Liver (tissue), 8 donors: ENCODE measurements at regions not wholly inside any gene's neighbourhood (a gene's known extent, or its start where the extent isn't known, plus 50 kb on each side); places are given as distances from the start of the nearest gene placed in this dataset.

ENCODE experiments used
- DNase-seq: peaks from one replicate; pipeline ENCODE4 v3.0.0-alpha.2; 2017; ENCODE audit warnings: low spot score
- H3K27ac ChIP-seq, 2 donors: one replicate each; pipeline ENCODE4 v1.7.0; 2013; ENCODE audit warnings: inconsistent platforms in 2 of 2, low read length in 2 of 2, control low read depth in 1 of 2, low read depth in 1 of 2, mild to moderate bottlenecking in 1 of 2
- H3K27me3 ChIP-seq, 4 donors: one replicate each; pipeline versions ENCODE4 v1.6.1 to v1.7.0; 2013; ENCODE audit warnings: low read length in 3 of 4, inconsistent platforms in 1 of 4, mild to moderate bottlenecking in 1 of 4, moderate library complexity in 1 of 4; ENCODE audit not compliant: control insufficient read depth in 4 of 4, insufficient read depth in 4 of 4
- H3K36me3 ChIP-seq, 4 donors: one replicate each; pipeline versions ENCODE4 v1.6.1 to v1.7.0; 2013; ENCODE audit warnings: low read length in 3 of 4, mild to moderate bottlenecking in 3 of 4, low read depth in 1 of 4, moderate library complexity in 1 of 4; ENCODE audit not compliant: control insufficient read depth in 4 of 4, insufficient read depth in 3 of 4
- H3K4me1 ChIP-seq, 4 donors: one replicate each; pipeline versions ENCODE4 v1.6.1 to v1.7.0; 2013; ENCODE audit warnings: low read length in 3 of 4, mild to moderate bottlenecking in 3 of 4, moderate library complexity in 1 of 4; ENCODE audit not compliant: control insufficient read depth in 4 of 4, insufficient read depth in 4 of 4
- H3K4me3 ChIP-seq, 3 donors: one replicate each; pipeline versions ENCODE4 v1.6.1 to v1.7.0; 2013; ENCODE audit warnings: low read length in 3 of 3, control low read depth in 1 of 3, low read depth in 1 of 3, mild to moderate bottlenecking in 1 of 3
- H3K9ac ChIP-seq, 2 donors: one replicate each; pipeline ENCODE4 v1.7.0; 2013; ENCODE audit warnings: low read length in 2 of 2, mild to moderate bottlenecking in 2 of 2, moderate library complexity in 2 of 2, control low read depth in 1 of 2, low read depth in 1 of 2
- H3K9me3 ChIP-seq, 4 donors: one replicate each; pipeline versions ENCODE4 v1.6.1 to v1.7.0; 2013; ENCODE audit warnings: low read length in 3 of 4; ENCODE audit not compliant: control insufficient read depth in 4 of 4
- ATF3 ChIP-seq: IDR thresholded peaks from 2 replicates; pipeline ENCODE4 v1.6.1; 2016; ENCODE audit warnings: antibody characterized with exemption
- CTCF ChIP-seq: fragments of 150-350 bp; IDR thresholded peaks from 2 replicates; pipeline ENCODE4 v1.5.1; 2017; ENCODE audit warnings: improper control_type of control experiment, low read depth, low read length; ENCODE audit not compliant: missing input control
- EGR1 ChIP-seq, 2 donors: IDR thresholded peaks; 2 replicates each; pipeline ENCODE4 v1.6.1; 2016 to 2018; ENCODE audit warnings: antibody characterized with exemption in 2 of 2, low read depth in 2 of 2
- FOXA2 ChIP-seq: IDR thresholded peaks from 2 replicates; pipeline ENCODE4 v1.6.1; 2016; ENCODE audit warnings: antibody characterized with exemption
- GABPA ChIP-seq, 2 donors: IDR thresholded peaks in 1 of 2; conservative IDR thresholded peaks in 1 of 2; 2 replicates each; pipeline ENCODE4 v1.6.1; 2016; ENCODE audit warnings: antibody characterized with exemption in 2 of 2, mild to moderate bottlenecking in 1 of 2, moderate library complexity in 1 of 2
- HNF4A ChIP-seq, 2 donors: conservative IDR thresholded peaks; 2 replicates each; pipeline ENCODE4 v1.6.1; 2016; ENCODE audit warnings: antibody characterized with exemption in 2 of 2, mild to moderate bottlenecking in 2 of 2
- HNF4G ChIP-seq: IDR thresholded peaks from 2 replicates; pipeline ENCODE4 v1.6.1; 2016; ENCODE audit warnings: antibody characterized with exemption
- JUND ChIP-seq, 2 donors: IDR thresholded peaks; 2 replicates each; pipeline ENCODE4 v1.6.1; 2016; ENCODE audit warnings: antibody characterized with exemption in 2 of 2
- NR2F2 ChIP-seq: IDR thresholded peaks from 2 replicates; pipeline ENCODE4 v1.6.1; 2016; ENCODE audit warnings: antibody characterized with exemption
- RAD21 ChIP-seq, 2 donors: IDR thresholded peaks; 2 replicates each; pipeline ENCODE4 v1.6.1; 2016; ENCODE audit warnings: antibody characterized with exemption in 2 of 2, mild to moderate bottlenecking in 2 of 2
- RXRA ChIP-seq, 2 donors: IDR thresholded peaks; 2 replicates each; pipeline ENCODE4 v1.6.1; 2017 to 2018; ENCODE audit warnings: antibody characterized with exemption in 2 of 2, mild to moderate bottlenecking in 1 of 2
- SP1 ChIP-seq: IDR thresholded peaks from 2 replicates; pipeline ENCODE4 v1.6.1; 2018; ENCODE audit warnings: antibody characterized with exemption, mild to moderate bottlenecking
- TAF1 ChIP-seq: conservative IDR thresholded peaks from 2 replicates; pipeline ENCODE4 v1.6.1; 2016; ENCODE audit warnings: antibody characterized with exemption, mild to moderate bottlenecking
- YY1 ChIP-seq: IDR thresholded peaks from 2 replicates; pipeline ENCODE4 v1.6.1; 2016; ENCODE audit warnings: antibody characterized with exemption, mild to moderate bottlenecking
- WGBS: extraction: QIAGEN DNeasy Blood & Tissue Kit; methylation state at CpG from one replicate; pipeline ENCODE4 v1.1.7; 2013; 5-methylcytosine and 5-hydroxymethylcytosine counted together
- TF ChIP-seq, protein P1 (sequence below): IDR thresholded peaks from 2 replicates; pipeline ENCODE4 v1.6.1; 2016; ENCODE audit warnings: antibody characterized with exemption, mild to moderate bottlenecking
- TF ChIP-seq, protein P2 (sequence below): IDR thresholded peaks from 2 replicates; pipeline ENCODE4 v1.6.1; 2016; ENCODE audit warnings: antibody characterized with exemption
- donor health status: healthy.
- donor health status: healthy.
- donor health status: healthy.
- donor health status: healthy.
- donor health status: healthy.

- Histone ChIP-seq H3K27ac (no peak overlapping the region), H3K4me1 (peaks cover 0 to 8% (median 2%) of the 10 kb centered on the region in 4 donors), H3K27me3 (no peaks in the 10 kb centered on the region), H3K4me3 (no peak overlapping the region), H3K9ac (no peak overlapping the region), H3K9me3 (no peaks in the 10 kb centered on the region), H3K36me3 (no peaks in the 10 kb centered on the region)
- 80% methylated on average over 1 of the region's 1 CpG for WGBS
- TF ChIP-seq, protein P1, sequence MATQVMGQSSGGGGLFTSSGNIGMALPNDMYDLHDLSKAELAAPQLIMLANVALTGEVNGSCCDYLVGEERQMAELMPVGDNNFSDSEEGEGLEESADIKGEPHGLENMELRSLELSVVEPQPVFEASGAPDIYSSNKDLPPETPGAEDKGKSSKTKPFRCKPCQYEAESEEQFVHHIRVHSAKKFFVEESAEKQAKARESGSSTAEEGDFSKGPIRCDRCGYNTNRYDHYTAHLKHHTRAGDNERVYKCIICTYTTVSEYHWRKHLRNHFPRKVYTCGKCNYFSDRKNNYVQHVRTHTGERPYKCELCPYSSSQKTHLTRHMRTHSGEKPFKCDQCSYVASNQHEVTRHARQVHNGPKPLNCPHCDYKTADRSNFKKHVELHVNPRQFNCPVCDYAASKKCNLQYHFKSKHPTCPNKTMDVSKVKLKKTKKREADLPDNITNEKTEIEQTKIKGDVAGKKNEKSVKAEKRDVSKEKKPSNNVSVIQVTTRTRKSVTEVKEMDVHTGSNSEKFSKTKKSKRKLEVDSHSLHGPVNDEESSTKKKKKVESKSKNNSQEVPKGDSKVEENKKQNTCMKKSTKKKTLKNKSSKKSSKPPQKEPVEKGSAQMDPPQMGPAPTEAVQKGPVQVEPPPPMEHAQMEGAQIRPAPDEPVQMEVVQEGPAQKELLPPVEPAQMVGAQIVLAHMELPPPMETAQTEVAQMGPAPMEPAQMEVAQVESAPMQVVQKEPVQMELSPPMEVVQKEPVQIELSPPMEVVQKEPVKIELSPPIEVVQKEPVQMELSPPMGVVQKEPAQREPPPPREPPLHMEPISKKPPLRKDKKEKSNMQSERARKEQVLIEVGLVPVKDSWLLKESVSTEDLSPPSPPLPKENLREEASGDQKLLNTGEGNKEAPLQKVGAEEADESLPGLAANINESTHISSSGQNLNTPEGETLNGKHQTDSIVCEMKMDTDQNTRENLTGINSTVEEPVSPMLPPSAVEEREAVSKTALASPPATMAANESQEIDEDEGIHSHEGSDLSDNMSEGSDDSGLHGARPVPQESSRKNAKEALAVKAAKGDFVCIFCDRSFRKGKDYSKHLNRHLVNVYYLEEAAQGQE: no peak
- TF ChIP-seq JUND (IDR thresholded peaks at IDR 0.05) (no peak), HNF4A (conservative IDR thresholded peaks at IDR 0.05) (no peak), FOXA2 (no peak), NR2F2 (no peak), SP1 (no peak), HNF4G (no peak), YY1 (no peak), EGR1 (IDR thresholded peaks at IDR 0.05; ENCODE audit: low read depth in 2 of 2) (no peak), ATF3 (no peak), CTCF (no peak), TAF1 (no peak), RXRA (IDR thresholded peaks at IDR 0.05) (no peak), GABPA (IDR thresholded peaks at IDR 0.05 in 1 of 2, conservative IDR thresholded peaks at IDR 0.05 in 1 of 2) (no peak), RAD21 (IDR thresholded peaks at IDR 0.05) (no peak)
- TF ChIP-seq, protein P2, sequence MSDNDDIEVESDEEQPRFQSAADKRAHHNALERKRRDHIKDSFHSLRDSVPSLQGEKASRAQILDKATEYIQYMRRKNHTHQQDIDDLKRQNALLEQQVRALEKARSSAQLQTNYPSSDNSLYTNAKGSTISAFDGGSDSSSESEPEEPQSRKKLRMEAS: no peak
- DNase-seq: no peak
Observed at GRCh38 chr9:2290382-2290781, 275.2 kb downstream of the SMARCA2 start.

DNA sequence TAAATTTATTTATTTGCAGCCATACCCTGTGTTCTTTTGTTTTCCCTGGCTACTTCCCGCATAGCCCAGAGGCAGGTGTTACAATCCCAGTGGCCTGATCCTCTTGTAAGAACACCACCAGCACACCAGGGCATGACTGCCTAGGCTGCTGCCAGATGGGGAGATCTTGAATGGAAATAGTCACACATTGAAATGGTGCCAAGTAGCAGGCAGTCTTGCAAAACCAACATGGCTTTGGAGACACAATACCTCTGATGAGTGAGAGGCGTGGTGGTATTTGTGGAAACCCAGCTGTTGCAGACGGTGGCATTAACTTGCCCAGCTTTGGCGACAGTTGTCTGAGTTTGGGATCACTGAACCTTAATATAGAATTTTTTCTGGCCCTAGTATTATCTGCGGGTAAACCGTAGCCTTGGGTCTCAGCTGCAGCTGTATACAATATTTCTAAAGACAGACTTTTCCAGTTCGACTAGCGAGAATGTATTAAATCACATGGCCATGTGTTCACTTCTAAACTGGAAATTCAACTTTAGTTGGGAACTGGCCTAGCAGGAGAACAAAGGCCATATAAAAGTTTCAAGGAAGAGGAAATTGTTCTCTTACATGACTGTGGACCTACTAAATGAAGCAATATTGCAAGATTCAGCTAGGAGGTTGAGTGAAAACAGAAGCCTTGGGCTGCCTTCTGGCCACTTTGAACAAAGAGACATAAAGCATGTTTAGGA, 277.0 kb downstream of the SMARCA2 start:
- H3K36me3 ChIP-seq: no peaks in the 10 kb centered on the region
- WGBS: 87% methylated on average over 8 of the region's 8 CpGs
- H3K9ac ChIP-seq: no peak overlapping the region
- no peak for DNase-seq
- H3K27ac ChIP-seq: no peak overlapping the region
- peaks cover 0 to 6% (median 2%) of the 10 kb centered on the region in 4 donors for H3K4me1 ChIP-seq
- no peak overlapping the region for H3K4me3 ChIP-seq
- H3K27me3 ChIP-seq: no peaks in the 10 kb centered on the region
- no peaks in the 10 kb centered on the region for H3K9me3 ChIP-seq
- no peak for TF ChIP-seq RXRA (IDR thresholded peaks at IDR 0.05)
- TF ChIP-seq, protein P2: no peak
- no peak for TF ChIP-seq NR2F2
- TF ChIP-seq YY1: no peak
- no peak for TF ChIP-seq CTCF
- TF ChIP-seq RAD21 (IDR thresholded peaks at IDR 0.05): no peak
- no peak for TF ChIP-seq JUND (IDR thresholded peaks at IDR 0.05)
- TF ChIP-seq, protein P1: no peak
- no peak for TF ChIP-seq FOXA2
- TF ChIP-seq ATF3: no peak
